ENCODE measurements at regions not wholly inside any gene's neighbourhood (a gene's known extent, or its start where the extent isn't known, plus 50 kb on each side); places are given as distances from the start of the nearest gene placed in this dataset.

DNA sequence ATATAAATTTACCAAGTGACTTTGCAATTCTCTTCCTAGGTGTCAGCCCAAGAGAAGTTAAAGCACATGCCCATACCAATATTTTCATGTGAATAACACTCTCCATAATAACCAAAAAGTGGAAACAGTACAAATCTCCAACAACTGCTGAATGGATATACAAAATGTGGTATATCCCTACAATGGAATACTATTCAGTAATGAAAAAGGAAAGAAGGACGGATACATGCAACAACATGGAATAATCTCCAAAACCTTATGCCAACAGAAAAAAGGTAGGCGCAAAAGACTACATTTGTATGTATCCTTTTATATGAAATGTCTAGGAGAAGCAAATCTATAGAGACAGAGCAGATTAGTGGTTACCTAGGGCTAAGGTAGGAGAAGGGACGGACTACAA lies 487.7 kb upstream of the ID4 start:
- Histone ChIP-seq H3K27ac (no peak overlapping the region), H3K36me3 (no peaks in the 10 kb centered on the region), H3K4me1 (no peaks in the 10 kb centered on the region), H3K27me3 (no peaks in the 10 kb centered on the region), H3K4me3 (no peak overlapping the region), H3K9me3 (no peaks in the 10 kb centered on the region)
- intact Hi-C loops (cut with DNase I) = no loop called here
- TF ChIP-seq, protein P1, sequence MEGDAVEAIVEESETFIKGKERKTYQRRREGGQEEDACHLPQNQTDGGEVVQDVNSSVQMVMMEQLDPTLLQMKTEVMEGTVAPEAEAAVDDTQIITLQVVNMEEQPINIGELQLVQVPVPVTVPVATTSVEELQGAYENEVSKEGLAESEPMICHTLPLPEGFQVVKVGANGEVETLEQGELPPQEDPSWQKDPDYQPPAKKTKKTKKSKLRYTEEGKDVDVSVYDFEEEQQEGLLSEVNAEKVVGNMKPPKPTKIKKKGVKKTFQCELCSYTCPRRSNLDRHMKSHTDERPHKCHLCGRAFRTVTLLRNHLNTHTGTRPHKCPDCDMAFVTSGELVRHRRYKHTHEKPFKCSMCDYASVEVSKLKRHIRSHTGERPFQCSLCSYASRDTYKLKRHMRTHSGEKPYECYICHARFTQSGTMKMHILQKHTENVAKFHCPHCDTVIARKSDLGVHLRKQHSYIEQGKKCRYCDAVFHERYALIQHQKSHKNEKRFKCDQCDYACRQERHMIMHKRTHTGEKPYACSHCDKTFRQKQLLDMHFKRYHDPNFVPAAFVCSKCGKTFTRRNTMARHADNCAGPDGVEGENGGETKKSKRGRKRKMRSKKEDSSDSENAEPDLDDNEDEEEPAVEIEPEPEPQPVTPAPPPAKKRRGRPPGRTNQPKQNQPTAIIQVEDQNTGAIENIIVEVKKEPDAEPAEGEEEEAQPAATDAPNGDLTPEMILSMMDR (IDR thresholded peaks at IDR 0.05) = no peak
- DNase-seq (ENCODE audit: low spot score in 2 of 2) = no peak

DNA sequence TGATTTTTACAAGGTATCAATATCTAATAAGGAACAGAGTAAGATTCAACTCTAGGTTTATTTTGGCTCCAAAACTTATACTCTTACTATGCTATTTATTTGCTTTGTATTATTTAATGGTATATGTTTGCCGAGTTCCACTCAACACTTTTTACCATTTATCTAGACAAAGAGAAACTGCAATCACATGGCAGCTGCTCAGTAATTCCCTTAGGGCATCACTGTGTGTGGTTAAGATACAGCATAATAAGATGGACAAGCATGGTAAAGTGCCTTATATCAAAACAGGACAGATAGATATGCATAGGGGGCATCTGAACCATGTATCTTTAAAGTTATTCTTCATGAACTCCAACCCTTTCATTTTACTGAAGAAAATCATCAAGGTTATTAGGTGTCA lies 483.0 kb upstream of the ID4 start:
- Histone ChIP-seq H3K4me1 (no peaks in the 10 kb centered on the region), H3K27me3 (no peaks in the 10 kb centered on the region), H3K36me3 (no peaks in the 10 kb centered on the region), H3K27ac (no peak overlapping the region), H3K9me3 (no peaks in the 10 kb centered on the region), H3K4me3 (no peak overlapping the region)
- TF ChIP-seq, protein P1 (IDR thresholded peaks at IDR 0.05) = no peak
- no peak for DNase-seq (ENCODE audit: low spot score in 2 of 2)
- intact Hi-C loops (cut with DNase I) = no loop called here

DNA sequence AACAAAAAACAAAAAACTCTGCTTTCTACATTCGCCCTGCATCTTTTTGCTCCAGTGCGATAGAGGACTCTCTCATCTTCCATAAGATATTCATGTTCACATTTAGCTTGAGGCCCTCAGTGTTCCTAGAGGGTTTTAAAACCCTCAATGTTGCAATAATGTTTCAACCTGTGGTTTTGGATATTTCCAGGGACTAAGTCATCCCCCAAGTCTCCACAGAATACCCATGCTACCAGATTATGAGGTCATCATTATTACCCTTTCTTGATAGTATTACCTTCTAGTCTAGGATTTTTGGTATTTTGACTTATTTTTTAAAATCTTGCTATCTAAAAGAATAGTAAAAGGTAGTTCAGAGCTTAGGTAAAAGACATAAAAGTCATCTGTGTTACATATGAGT lies 480.5 kb upstream of the ID4 start:
- Histone ChIP-seq H3K27ac (no peak overlapping the region), H3K4me3 (no peak overlapping the region), H3K36me3 (no peaks in the 10 kb centered on the region), H3K9me3 (no peaks in the 10 kb centered on the region), H3K4me1 (no peaks in the 10 kb centered on the region), H3K27me3 (no peaks in the 10 kb centered on the region)
- TF ChIP-seq, protein P1 (IDR thresholded peaks at IDR 0.05) = no peak
- no peak for DNase-seq (ENCODE audit: low spot score in 2 of 2)
- intact Hi-C loops (cut with DNase I) = no loop called here

DNA sequence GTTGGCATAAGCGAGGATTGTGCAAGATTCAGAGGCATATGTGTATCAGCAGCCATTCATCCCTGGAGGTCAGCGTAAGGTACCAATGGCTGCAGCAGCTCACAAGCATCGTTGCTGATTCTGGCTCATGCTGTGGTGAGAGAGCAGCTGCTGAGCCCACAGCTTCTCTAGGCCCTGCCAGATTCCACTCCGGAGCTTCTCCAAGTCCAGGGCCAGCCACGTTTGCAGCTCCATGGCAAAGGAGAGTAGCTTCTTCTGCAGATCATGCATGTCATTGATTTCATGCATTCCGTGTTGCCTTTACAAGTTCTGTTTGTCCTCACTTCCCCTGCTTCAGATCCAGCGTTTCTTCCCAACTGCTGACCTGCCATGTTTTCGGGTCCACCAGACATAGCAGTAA lies 474.8 kb upstream of the ID4 start:
- Histone ChIP-seq H3K27ac (no peak overlapping the region), H3K4me3 (no peak overlapping the region), H3K27me3 (no peaks in the 10 kb centered on the region), H3K9me3 (no peaks in the 10 kb centered on the region), H3K4me1 (no peaks in the 10 kb centered on the region), H3K36me3 (no peaks in the 10 kb centered on the region)
- DNase-seq (ENCODE audit: low spot score in 2 of 2) = no peak
- TF ChIP-seq, protein P1 (IDR thresholded peaks at IDR 0.05) = no peak
- intact Hi-C loops (cut with DNase I) = no loop called here

DNA sequence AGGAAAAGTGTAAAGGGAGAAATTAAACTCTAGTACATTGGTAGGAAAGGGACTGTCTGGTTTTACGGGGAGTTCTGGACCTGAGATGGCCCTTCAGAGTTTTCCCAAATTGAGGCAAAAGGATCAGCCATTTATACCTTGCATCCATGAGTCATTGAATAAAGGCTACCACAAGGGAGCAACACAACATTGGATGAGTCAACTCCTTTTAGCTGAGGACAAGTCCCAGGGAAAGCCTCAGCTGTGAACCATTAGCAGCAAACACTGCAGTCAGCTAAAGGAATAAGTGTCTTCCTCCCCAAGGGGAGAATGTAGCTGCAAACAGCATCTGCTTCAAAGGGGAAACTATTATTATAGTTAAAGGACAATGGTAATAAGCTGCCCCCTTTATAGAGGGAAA lies 468.7 kb upstream of the ID4 start:
- H3K4me3 ChIP-seq = no peak overlapping the region
- no peak overlapping the region for H3K27ac ChIP-seq
- no peaks in the 10 kb centered on the region for H3K27me3 ChIP-seq
- H3K36me3 ChIP-seq = no peaks in the 10 kb centered on the region
- no peak for DNase-seq (ENCODE audit: low spot score in 2 of 2)
- intact Hi-C loops (cut with DNase I) = no loop called here
- H3K9me3 ChIP-seq = no peaks in the 10 kb centered on the region
- no peaks in the 10 kb centered on the region for H3K4me1 ChIP-seq
- TF ChIP-seq, protein P1 (IDR thresholded peaks at IDR 0.05) = no peak

DNA sequence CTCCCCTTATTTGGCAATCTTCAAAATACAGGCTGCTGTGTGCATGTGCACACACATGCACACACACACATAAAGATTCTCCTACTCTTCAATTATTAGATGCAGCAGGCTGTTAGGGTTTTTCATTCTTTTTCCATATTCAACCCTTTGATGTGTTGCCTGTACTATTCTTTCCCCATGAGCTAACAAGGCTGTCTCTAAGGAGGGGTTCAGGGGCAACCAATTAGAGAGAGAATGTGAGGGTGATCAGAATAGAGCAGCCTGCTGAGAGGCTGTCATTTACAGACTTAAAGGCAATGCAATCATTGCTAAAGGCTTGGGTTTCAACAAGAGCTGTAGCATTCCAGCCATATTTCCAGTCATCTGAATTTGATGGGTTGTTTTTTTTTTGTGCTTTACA lies 467.4 kb upstream of the ID4 start:
- intact Hi-C loops (cut with DNase I) = no loop called here
- no peaks in the 10 kb centered on the region for H3K4me1 ChIP-seq
- no peaks in the 10 kb centered on the region for H3K27me3 ChIP-seq
- TF ChIP-seq, protein P1 (IDR thresholded peaks at IDR 0.05) = no peak
- H3K9me3 ChIP-seq = no peaks in the 10 kb centered on the region
- H3K36me3 ChIP-seq = no peaks in the 10 kb centered on the region
- no peak overlapping the region for H3K27ac ChIP-seq
- no peak overlapping the region for H3K4me3 ChIP-seq
- DNase-seq (ENCODE audit: low spot score in 2 of 2) = no peak

Measured in ascending aorta (tissue), 2 donors.